Activated naive CD4-positive, alpha-beta T cell treated with anti-CD3 and anti-CD28 coated beads for 36 hours (primary cell): ENCODE measurements at regions not wholly inside any gene's neighbourhood (a gene's known extent, or its start where the extent isn't known, plus 50 kb on each side); places are given as distances from the start of the nearest gene placed in this dataset.

ENCODE experiments used
- CTCF ChIA-PET: fragments of 350-600 bp; sonication (Branson Sonifier 250); formaldehyde crosslinking; loops from one replicate; lab custom pipeline; 2021; ENCODE audit warnings: antibody characterized with exemption; lab: Charles Lee
- DNase-seq: peaks from one replicate; pipeline ENCODE4 v3.0.0-alpha.2; 2020
- H3K27ac Mint-ChIP-seq: one replicate; pipeline ENCODE4 v1.8.0; 2021; ENCODE audit warnings: mild to moderate bottlenecking, mixed read lengths
- H3K27me3 Mint-ChIP-seq: one replicate; pipeline ENCODE4 v1.8.0; 2021; ENCODE audit warnings: low read depth, mixed read lengths
- H3K36me3 Mint-ChIP-seq: one replicate; pipeline ENCODE4 v1.8.0; 2021; ENCODE audit warnings: low read depth, mixed read lengths
- H3K4me1 Mint-ChIP-seq: one replicate; pipeline ENCODE4 v1.8.0; 2021; ENCODE audit warnings: low read depth, mixed read lengths
- H3K4me3 Mint-ChIP-seq: one replicate; pipeline ENCODE4 v1.8.0; 2021; ENCODE audit warnings: mild to moderate bottlenecking, moderate library complexity, mixed read lengths
- H3K9me3 Mint-ChIP-seq: one replicate; pipeline ENCODE4 v1.8.0; 2021; ENCODE audit warnings: mixed read lengths
- intact Hi-C: fragments of 100-400 bp; cut with micrococcal nuclease; formaldehyde crosslinking; loops from one replicate; pipeline ENCODE4 v1.15.1; 2023

DNA sequence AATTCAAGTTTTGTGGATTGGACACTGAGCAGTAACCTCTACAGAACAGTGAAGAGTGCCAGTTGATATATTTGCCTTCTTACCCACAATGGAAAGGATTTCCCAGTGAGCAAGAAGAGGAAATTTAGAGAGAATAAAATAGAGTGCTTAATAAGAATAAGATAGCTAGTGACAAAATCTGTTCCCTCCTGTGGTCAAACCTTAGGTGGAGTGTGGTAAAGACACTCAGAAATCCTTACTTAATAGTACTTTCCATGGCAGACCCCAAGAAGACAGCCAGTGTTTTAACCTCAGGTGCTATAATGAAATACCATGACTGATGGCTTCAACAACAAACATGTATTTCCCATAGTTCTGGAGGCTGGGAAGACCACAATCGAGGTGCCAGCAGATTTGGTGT, 108.4 kb upstream of the TNFAIP3 start:
- Mint-ChIP-seq H3K27me3 (peaks cover 4% of the 10 kb centered on the region), H3K36me3 (no peaks in the 10 kb centered on the region), H3K4me1 (peaks cover 3% of the 10 kb centered on the region), H3K27ac (no peak overlapping the region), H3K4me3 (no peak overlapping the region), H3K9me3 (no peaks in the 10 kb centered on the region)
- CTCF ChIA-PET: interaction anchor here (0.5 to 1.1 kb wide), 2 partner anchors 39 to 112 kb away, joined by 3 to 5 read pairs; no protein-coding TSS in a partner anchor
- intact Hi-C loops: no loop called here
- no peak for DNase-seq

DNA sequence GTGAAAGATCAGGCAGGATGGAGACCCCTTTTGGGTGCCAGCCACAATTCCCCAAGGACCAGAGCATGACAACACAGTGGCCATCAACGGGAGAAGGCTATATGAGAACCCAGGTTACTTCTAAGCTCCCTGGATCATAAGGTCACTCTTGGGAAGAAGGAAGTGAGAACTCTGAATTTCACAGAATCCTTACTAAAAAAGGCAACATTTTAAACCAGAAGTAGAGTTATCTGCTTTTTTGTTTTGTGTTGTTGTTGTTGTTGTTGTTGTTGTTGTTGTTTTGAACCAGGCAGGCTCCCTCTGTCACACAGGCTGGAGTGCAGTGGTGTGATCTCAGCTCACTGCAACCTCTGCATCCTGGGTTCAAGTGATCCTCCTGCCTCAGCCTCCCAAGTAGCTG, 107.4 kb upstream of the TNFAIP3 start:
- intact Hi-C loops: no loop called here
- Mint-ChIP-seq H3K9me3 (no peaks in the 10 kb centered on the region), H3K27me3 (peaks cover 4% of the 10 kb centered on the region), H3K4me3 (no peak overlapping the region), H3K4me1 (no peaks in the 10 kb centered on the region), H3K36me3 (no peaks in the 10 kb centered on the region), H3K27ac (no peak overlapping the region)
- CTCF ChIA-PET: no interaction called here
- DNase-seq: no peak

DNA sequence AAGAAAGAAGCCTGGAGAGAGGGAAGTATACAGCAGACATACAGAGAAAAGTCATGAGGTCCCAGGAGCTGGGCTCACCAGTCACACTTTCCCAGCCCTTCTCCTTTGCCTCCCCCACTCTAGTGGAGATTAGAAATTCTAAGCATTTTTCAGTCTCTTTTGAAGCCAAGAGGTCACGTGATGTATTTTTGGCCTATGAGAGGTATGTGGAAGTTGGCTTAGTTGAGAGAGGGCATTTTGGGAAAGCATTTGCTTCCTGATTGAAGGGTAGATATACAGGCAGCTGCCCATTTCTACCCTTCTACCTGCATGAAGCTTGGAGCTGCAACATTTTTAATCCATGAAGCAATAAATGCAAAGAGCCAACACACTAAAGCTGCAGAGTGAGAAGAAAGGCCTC, 106.0 kb upstream of the TNFAIP3 start:
- Mint-ChIP-seq H3K27ac (no peak overlapping the region), H3K27me3 (no peaks in the 10 kb centered on the region), H3K36me3 (no peaks in the 10 kb centered on the region), H3K4me3 (no peak overlapping the region), H3K4me1 (no peaks in the 10 kb centered on the region), H3K9me3 (no peaks in the 10 kb centered on the region)
- intact Hi-C loops: no loop called here
- CTCF ChIA-PET: interaction anchor here (0.5 to 1.3 kb wide), 2 partner anchors 13 to 24 kb away, joined by 3 to 4 read pairs; no protein-coding TSS in a partner anchor
- DNase-seq: no peak

DNA sequence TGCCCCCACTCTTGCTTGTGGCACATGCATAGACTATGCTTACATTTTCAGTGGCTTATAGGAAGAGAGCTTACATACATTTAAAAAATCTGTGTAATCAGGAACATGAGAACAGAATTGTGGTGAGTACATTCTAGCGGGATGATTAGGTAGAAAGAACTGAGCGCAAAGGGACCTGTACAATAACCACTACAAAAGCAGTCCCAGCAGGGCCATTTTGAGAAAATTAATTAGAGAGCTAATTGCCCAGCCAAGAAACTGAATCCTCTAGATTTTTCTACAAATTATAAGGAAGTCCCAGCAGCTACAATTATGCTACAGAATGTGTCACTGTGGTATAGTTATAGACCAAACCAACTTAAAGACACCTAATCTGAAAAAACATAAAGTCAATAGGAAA, 105.6 kb upstream of the TNFAIP3 start:
- Mint-ChIP-seq H3K9me3 (no peaks in the 10 kb centered on the region), H3K27me3 (no peaks in the 10 kb centered on the region), H3K27ac (no peak overlapping the region), H3K4me1 (no peaks in the 10 kb centered on the region), H3K36me3 (no peaks in the 10 kb centered on the region), H3K4me3 (no peak overlapping the region)
- intact Hi-C loops: no loop called here
- DNase-seq: no peak
- CTCF ChIA-PET: interaction anchor here (0.5 to 1.3 kb wide), 2 partner anchors 12 to 24 kb away, joined by 3 to 4 read pairs; no protein-coding TSS in a partner anchor

DNA sequence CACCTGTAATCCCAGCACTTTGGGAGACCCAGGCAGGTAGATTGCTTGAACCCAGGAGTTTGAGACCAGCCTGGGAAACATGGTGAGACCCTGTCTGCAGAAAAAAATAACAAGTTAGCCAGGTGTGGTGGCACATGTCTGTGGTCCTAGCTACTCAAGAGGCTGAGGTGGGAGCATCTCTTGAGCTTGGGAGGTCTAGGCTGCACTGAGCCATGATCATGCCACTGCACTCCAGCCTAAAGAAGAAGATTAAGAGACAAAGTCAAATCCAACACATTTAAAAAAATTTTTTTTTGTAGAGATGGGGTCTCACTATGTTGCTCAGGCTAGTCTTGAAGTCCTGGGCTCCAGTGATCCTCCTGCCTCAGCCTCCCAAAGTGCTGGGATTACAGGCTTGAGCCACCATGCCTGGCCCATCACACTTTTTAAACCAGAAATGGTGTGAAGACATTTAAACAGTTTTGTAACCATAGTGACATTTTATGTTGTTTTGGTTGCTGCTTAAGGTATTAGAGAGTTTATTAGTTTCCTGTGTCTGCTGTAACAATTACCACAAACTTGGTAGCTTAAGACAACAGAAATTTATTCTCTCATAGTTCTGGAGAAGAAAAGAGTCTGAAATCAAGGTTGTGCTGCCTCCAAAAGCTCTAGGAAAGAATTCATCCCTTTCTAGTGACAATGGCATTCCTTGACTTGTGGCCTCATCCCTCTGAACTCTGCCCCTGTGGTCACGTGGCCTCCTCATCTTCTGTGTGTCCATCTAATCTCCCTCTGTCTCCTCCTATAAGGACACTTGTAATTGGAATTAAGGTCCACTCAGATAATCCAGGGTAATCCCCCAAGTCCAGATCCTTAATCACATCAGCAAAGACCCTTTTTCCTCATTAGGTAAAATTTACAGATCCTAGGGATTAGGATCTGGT, 104.6 kb upstream of the TNFAIP3 start:
- no peak for DNase-seq
- intact Hi-C loops: no loop called here
- Mint-ChIP-seq H3K4me1 (no peaks in the 10 kb centered on the region), H3K4me3 (no peak overlapping the region), H3K9me3 (no peaks in the 10 kb centered on the region), H3K27me3 (no peaks in the 10 kb centered on the region), H3K36me3 (no peaks in the 10 kb centered on the region), H3K27ac (no peak overlapping the region)
- CTCF ChIA-PET: no interaction called here

DNA sequence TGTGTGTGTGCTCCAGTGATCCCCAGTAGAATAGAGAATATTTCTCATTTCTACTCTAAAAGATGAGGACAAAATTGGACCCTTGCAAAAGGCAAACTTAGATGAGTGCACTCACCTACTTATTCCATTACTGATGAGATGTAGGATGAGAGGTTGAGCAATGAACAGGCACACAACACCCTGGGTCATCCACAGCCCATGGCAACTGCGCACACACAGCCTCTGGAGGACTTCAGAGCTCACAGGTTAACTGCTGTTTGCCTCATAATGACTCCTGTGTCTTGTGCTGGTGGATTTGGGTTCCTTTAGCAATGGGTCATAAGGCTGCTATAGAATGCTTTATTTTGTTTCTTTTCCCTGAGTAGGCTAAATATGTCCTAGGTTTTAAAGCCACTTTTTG, 103.6 kb upstream of the TNFAIP3 start:
- no peak for DNase-seq
- Mint-ChIP-seq H3K27ac (no peak overlapping the region), H3K9me3 (no peaks in the 10 kb centered on the region), H3K4me3 (no peak overlapping the region), H3K27me3 (no peaks in the 10 kb centered on the region), H3K36me3 (no peaks in the 10 kb centered on the region), H3K4me1 (peaks cover 9% of the 10 kb centered on the region)
- intact Hi-C loops: no loop called here
- CTCF ChIA-PET: no interaction called here

DNA sequence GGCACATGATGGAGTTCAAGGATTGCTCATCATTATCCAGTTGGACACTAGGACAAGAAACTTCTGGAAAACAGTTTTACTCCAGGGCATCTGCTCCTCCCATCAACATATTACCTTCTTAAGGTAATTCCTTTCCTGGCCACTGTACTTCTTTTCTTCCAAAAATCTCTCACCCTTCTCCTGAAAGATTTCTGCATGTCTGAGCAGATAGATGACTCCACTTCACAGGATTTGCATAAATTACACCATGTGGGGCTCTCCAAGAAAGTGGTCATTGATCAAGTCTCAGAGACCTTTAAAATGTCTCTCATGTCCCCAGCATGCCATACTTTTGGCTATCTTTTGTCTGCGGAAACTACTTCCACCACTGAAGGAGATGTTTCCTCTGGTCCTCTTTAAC, 103.2 kb upstream of the TNFAIP3 start:
- no peak overlapping the region for H3K4me3 Mint-ChIP-seq
- no peak for DNase-seq
- H3K9me3 Mint-ChIP-seq: no peaks in the 10 kb centered on the region
- no peak overlapping the region for H3K27ac Mint-ChIP-seq
- peaks cover 12% of the 10 kb centered on the region for H3K4me1 Mint-ChIP-seq
- intact Hi-C loops: no loop called here
- no peaks in the 10 kb centered on the region for H3K27me3 Mint-ChIP-seq
- H3K36me3 Mint-ChIP-seq: no peaks in the 10 kb centered on the region
- CTCF ChIA-PET: no interaction called here

DNA sequence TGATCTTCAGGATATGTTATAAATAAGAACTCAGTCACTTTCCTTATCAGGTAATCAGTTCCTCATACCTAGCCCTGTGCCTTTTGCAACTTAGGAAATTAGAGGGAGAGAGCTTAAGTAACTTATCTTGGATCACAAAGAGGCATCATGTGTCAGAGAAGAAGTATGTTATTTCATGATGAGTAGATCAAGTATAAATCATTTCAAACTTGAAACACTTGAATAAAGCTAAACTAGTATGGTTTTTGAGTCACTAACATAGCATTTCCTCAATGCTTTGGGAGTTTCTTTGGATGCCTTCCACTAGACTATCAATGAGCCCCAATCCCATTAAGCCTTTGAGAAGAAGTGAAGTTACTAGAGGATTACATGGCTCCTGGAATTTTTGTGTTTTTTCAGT, 102.6 kb upstream of the TNFAIP3 start:
- H3K4me3 Mint-ChIP-seq: no peak overlapping the region
- no peak for DNase-seq
- peaks cover 12% of the 10 kb centered on the region for H3K4me1 Mint-ChIP-seq
- CTCF ChIA-PET: no interaction called here
- no peaks in the 10 kb centered on the region for H3K36me3 Mint-ChIP-seq
- H3K27me3 Mint-ChIP-seq: no peaks in the 10 kb centered on the region
- no peaks in the 10 kb centered on the region for H3K9me3 Mint-ChIP-seq
- intact Hi-C loops: no loop called here
- no peak overlapping the region for H3K27ac Mint-ChIP-seq

DNA sequence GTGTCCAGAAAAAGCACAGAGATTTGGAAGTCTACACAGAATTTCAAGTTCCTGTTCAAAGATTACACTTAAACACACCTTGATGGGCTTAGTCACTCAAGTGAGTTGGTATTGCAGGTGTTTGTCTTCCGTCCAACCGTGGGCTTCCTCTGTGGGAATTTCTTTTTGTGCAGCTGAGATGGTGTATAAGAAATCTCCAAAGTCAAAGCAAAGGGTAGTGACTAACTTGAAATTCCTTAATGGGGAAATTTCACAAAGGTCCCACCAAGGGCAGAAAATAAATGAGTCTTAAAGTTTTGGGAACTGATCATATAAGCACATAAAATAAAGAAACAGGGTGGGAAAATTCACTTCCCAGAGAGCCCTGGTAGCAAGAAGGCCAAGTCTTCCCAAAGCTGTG, 102.0 kb upstream of the TNFAIP3 start:
- Mint-ChIP-seq H3K4me3 (no peak overlapping the region), H3K36me3 (no peaks in the 10 kb centered on the region), H3K27me3 (no peaks in the 10 kb centered on the region), H3K27ac (no peak overlapping the region), H3K4me1 (peaks cover 12% of the 10 kb centered on the region), H3K9me3 (no peaks in the 10 kb centered on the region)
- no peak for DNase-seq
- CTCF ChIA-PET: no interaction called here
- intact Hi-C loops: no loop called here

DNA sequence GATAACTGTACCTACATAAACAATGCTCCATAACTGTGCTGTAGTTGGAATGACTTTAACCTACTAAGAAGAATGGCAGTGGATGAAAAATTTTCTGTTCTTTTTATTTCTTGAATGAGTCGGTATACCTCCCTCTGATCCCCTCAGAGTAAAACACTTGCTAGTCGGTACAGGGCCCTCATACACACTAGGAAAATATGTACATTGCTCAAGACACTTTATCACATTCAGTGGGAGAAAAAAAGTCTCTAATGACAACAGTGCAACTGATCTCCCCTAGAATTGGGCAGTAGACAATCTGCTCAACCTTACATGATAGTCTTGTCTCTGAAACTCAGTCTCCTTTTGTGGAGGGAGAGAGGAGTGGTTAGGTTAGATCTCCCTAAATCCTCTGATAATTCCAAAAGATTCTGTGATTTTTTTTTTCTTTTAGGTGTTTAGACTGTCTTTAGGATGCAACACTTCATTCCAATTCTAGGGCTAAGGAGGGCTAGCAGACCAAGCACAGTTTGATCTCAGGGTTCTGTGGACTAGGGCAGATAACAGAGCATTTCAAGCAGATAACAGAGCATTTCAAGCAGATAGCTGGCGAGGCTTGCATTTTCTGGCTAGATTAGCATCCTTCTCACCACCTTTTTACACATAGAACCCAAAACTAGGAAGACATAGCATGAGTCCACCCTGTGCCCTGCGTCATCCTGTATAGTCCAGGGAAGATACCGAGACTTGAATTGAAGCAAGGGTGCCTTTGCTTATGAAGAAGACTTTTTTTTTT, 100.3 kb upstream of the TNFAIP3 start:
- CTCF ChIA-PET: interaction anchor here (0.7 kb wide), 1 partner anchor 246 kb away, joined by 4 read pairs; no protein-coding TSS in a partner anchor
- H3K4me3 Mint-ChIP-seq: no peak overlapping the region
- H3K27ac Mint-ChIP-seq: no peak overlapping the region
- no peak for DNase-seq
- intact Hi-C loops: no loop called here
- H3K4me1 Mint-ChIP-seq: peaks cover 12% of the 10 kb centered on the region
- H3K9me3 Mint-ChIP-seq: no peaks in the 10 kb centered on the region
- H3K36me3 Mint-ChIP-seq: no peaks in the 10 kb centered on the region
- H3K27me3 Mint-ChIP-seq: no peaks in the 10 kb centered on the region

DNA sequence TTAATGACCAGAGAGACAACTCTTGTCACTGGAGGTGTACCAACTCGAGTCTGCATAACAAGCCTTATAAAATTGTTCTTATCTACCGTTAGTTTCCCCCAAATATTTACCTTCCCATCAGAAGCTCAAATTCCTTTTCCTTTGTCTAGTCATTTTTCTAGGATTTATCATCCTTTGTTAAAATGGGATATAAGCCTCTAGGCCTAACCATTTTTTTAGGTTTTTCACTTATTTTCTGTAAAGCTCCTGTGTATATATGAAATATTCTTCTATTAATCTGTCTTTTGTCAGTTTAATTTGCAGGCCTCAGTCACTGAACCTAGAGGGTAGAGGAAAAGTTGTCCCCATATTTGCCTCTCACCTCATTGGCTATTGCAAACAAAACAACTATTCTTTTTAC, 99.6 kb upstream of the TNFAIP3 start:
- DNase-seq: no peak
- Mint-ChIP-seq H3K4me3 (no peak overlapping the region), H3K4me1 (peaks cover 12% of the 10 kb centered on the region), H3K36me3 (no peaks in the 10 kb centered on the region), H3K27me3 (no peaks in the 10 kb centered on the region), H3K27ac (no peak overlapping the region), H3K9me3 (no peaks in the 10 kb centered on the region)
- intact Hi-C loops: no loop called here
- CTCF ChIA-PET: interaction anchor here (0.7 kb wide), 1 partner anchor 246 kb away, joined by 4 read pairs; no protein-coding TSS in a partner anchor

DNA sequence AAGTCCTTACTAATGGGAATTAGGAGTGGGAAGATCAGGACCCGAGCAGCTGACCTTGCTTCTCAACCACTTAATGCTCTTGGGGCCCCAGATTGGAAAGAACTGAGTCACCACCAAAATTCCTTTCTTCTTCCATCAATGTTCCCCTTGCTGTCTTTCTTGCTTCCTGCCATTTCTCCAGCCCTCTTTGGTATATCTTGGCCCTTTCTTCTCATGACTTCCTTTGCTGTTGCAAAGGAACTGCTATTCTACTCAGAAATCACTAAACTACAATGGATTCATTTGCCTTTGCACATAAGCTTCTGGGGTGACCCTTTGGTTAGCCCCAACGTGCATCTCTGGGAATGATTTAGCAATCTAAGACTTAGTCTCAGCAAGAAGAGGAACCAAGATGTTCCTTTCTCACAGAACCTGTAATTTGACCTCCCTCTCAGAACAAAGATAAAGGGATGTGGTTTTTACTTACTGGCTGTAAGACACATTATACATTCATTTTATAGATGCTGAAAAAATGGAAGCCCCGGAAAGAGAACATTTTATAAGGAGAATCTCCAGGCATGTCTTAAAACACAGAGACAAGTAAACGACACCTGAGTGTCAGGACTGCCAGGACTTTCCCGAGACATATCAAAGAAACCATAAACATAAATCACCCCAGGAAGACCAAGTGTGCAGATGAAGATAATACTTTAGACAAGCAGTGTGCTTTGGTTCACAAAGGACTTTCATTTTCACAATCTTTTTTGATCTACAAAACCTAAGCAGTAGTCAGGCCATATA, 99.0 kb upstream of the TNFAIP3 start:
- H3K27me3 Mint-ChIP-seq: no peaks in the 10 kb centered on the region

More for the DNA sequence above, 99.0 kb upstream of the TNFAIP3 start:
- Mint-ChIP-seq H3K36me3 (no peaks in the 10 kb centered on the region), H3K27ac (peak overlapping the region; percentile 65), H3K4me3 (no peak overlapping the region), H3K9me3 (no peaks in the 10 kb centered on the region), H3K4me1 (peaks cover 12% of the 10 kb centered on the region)
- DNase-seq: no peak
- intact Hi-C loops: loop anchor here (2.0 kb wide), 1 partner anchor 31 kb away; no protein-coding TSS in a partner anchor
- CTCF ChIA-PET: no interaction called here
